Sciatic nerve (tissue), 2 donors: ENCODE measurements at regions not wholly inside any gene's neighbourhood (a gene's known extent, or its start where the extent isn't known, plus 50 kb on each side); places are given as distances from the start of the nearest gene placed in this dataset.

Source experiments
- ATAC-seq: fragments of 200-7000 bp; cut with Tn5 transposase; one replicate; pipeline ENCODE4 v1.9.1; 2020; ENCODE audit warnings: mild to moderate bottlenecking, moderate library complexity
- DNase-seq: peaks from one replicate; pipeline ENCODE4 v3.0.0-alpha.2; 2020; ENCODE audit warnings: low spot score
- intact Hi-C: fragments of 100-400 bp; cut with DNase I; formaldehyde crosslinking; loops from one replicate; pipeline ENCODE4 v1.14.2; 2022
- donor health status: DM: no; HTN: no; CAD: no.
- donor health status: DM: no; HTN: no; CAD: no.

DNA sequence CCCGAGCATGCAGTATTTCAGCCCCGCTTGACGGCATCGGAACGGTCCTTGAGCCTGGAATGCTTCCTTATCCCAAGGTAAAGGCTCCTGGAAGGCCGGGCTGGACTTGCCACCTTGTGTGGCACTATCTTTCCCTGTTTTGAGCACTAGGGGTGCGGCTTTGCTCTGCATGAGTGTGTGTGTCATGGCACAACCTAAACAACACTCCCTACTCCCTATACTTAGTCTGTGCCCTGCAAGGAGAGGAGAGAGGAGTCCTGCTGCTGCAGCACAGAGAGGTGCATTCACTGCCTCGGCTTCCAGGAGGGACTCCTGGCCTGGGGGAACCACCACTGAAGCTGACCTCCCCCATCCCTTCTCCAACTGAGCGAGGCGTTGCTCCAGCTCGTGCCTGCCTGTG lies 60.4 kb upstream of the BACE2 start:
- ATAC-seq, result no peak
- no peak for DNase-seq
- intact Hi-C loops, result no loop called here

DNA sequence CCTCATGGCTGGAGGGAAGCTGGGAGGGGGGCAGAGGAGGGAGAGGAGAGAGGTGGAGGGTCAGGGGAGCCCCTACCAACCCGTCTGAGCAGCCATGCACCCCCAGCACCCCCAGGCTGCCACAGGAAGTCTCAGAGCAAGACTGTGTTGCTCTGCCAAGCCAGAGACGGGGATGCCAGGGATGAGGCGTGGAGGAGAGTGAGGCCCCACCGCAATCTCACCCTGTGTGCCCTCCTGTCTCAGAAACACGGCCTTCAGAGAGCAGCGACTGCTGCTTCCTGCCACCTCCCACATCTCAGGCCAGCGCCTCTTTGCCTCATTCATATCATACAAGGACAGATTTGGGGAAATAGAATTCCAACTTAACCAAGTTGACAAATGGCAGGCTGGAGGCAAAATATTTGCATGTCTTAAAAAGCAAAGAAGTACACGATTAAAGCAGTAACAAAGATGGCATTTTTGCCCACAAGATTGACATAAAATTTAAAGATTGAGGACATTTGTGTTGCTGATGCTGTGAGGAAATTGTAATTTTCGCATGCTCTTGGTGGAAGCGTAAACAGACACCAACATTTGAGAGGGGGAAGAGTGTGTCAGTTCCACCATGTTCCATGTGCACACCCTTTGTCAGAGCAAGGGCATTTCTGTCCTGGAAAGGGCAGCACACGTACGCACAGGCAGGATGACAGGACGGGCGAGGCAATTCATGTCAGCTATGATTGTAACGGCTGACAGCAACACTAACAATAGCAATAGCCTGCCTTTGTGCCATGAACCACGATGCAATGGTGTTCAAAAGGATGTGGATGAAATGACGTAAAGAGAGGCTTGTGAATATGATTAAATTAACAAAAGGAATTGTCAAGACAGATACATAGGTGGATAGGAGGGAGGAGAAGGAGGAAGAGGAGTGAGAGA lies 59.0 kb upstream of the BACE2 start:
- intact Hi-C loops, result no loop called here
- no peak for ATAC-seq

DNA sequence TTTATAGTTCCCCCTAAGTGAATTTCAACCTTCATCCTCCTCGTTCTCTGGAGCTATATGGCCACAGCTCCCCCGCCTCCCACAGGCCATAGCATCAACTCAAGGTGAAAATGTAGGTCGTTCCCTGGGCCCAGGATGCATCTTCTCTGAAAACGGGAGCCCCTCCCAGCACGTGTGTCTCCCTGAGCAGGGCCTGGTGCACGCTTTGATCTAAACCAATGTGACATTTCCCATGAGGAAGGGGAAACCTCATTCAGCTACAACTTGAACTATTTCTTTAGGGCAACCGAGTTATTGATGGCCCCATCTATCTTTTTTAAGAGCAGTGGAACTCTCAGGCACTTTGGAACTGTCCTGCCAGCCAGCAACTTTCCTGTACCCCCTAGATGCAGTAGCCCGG lies 57.8 kb upstream of the BACE2 start:
- intact Hi-C loops, result no loop called here
- ATAC-seq, result no peak
- DNase-seq, result no peak

More for the DNA sequence above, 59.0 kb upstream of the BACE2 start:
- DNase-seq, result no peak

DNA sequence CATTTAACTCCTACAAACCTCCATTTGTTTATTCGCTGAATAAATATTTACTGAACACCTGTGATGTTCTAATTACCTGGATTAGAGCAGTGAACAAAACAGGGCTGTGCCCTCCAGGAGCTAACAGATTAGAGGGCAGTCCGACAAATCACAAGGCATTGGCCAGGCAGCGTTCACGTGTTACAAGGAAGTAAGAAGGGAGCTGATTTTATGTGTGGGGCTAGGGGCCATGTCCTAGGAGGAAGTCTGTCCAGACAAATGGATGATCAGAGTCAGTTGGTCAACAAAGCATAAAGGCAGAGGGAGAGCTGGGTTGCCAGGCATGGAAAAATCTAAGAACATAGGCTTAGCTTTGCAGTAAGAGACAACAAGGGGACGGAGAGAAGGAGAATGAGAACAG lies 57.3 kb upstream of the BACE2 start:
- intact Hi-C loops, result no loop called here
- ATAC-seq (no peak), DNase-seq (no peak)

DNA sequence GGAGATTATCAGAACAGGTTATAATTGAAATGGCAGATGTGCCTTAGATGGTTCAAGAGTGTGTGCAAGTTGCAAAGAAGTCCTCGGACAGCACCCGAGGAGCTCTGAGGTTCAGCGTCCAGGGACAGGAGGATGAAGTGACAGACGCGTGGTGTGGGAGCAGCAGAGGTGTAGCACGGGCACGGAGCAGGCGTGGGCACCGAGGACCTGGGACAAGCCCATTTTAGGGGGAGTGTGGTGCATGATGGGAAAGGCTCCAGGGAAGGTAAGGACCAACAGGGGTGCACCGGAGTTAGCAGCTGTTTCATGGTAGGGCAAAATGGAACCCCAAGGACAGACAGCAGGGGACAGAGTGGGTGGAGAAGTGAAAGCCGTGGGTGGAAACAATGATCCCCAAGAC lies 56.3 kb upstream of the BACE2 start:
- DNase-seq, result no peak
- intact Hi-C loops, result no loop called here
- no peak for ATAC-seq

DNA sequence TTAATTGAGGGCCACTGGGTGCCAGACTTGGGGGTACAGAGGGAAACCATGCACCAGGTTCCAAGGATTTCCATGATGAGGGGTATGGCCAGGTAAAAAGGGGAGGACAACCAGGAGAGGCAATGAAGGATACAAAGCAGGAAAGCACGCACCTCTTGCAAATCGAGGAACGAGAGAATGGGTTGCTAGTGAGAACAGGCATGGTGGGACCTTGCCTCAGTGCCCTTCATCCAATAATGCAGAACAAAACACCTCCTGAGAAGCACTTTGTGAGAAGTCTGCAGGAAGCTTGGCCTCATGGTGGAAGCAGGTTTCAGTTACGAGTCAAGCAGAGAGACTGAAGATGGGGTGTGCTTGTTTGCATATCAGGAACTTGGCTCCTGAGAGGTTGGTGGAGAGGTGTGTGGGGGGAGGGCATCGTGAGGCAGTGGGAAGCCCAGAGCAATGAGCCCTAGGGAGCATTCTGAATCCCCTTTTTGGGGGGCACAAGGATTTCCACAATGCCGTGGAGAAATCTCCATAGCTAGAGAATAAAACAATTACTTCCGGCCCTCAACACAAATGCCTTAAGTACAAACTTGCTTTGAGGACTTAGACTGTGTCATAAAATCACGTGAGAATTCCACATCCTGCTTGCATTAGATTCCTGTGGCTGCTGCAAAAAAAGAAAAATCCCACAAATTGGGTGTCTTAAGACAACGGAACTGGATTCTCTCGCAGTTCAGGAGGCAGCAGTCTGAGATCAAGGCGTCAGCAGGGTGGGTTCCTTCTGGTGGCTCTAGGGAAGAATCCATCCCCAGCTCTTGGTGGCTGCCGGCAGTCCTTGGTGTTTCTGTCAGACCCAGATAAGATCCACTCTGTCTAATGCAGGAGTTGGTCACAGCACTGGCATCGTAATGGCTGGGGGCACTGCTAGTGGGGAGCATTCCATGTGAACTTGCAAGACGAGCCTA lies 54.9 kb upstream of the BACE2 start:
- ATAC-seq, result peak; percentile 87
- no peak for DNase-seq
- intact Hi-C loops, result no loop called here

DNA sequence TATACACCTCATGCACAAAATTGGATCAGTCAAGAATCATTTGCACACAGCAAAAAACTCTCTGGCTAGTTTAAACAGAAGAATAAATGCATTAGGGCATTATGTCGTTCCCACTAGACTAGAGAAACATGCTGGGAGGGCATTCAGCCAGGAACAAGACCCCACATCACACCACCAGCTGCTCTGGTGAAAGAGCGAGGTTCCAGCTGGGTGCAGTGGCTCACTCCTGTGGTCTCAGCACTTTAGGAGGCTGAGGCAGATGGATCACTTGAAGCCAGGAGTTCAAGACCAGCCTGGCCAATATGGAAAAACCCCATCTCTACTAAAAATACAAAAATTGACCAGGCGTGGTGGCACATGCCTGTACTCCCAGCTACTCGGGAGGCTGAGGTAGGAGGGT lies 52.1 kb upstream of the BACE2 start:
- intact Hi-C loops, result no loop called here
- no peak for DNase-seq
- ATAC-seq, result no peak
